Ectodermal cell (in vitro differentiated cells): ENCODE measurements at regions not wholly inside any gene's neighbourhood (a gene's known extent, or its start where the extent isn't known, plus 50 kb on each side); places are given as distances from the start of the nearest gene placed in this dataset.

ENCODE experiments used
- H3K27ac ChIP-seq: 2 replicates; pipeline ENCODE4 v1.7.0; 2013; ENCODE audit warnings: mild to moderate bottlenecking, low read depth, low read length; ENCODE audit not compliant: insufficient read depth, poor library complexity, severe bottlenecking
- H3K27me3 ChIP-seq: 2 replicates; pipeline ENCODE4 v1.7.0; 2013; ENCODE audit warnings: mild to moderate bottlenecking, low read length; ENCODE audit not compliant: insufficient read depth, control insufficient read depth, poor library complexity, severe bottlenecking
- H3K36me3 ChIP-seq: one replicate; pipeline ENCODE4 v1.7.0; 2013; ENCODE audit warnings: low read length; ENCODE audit not compliant: control insufficient read depth, insufficient read depth
- H3K4me1 ChIP-seq: one replicate; pipeline ENCODE4 v1.7.0; 2013; ENCODE audit warnings: low read length; ENCODE audit not compliant: control insufficient read depth, insufficient read depth
- H3K4me3 ChIP-seq: 2 replicates; pipeline ENCODE4 v1.7.0; 2013; ENCODE audit warnings: low read depth, low read length, control low read depth; ENCODE audit not compliant: insufficient read depth
- H3K9me3 ChIP-seq: 2 replicates; pipeline ENCODE4 v1.7.0; 2013; ENCODE audit warnings: mild to moderate bottlenecking, low read length, moderate library complexity; ENCODE audit not compliant: control insufficient read depth
- WGBS, 2 experiments: methylation state at CpG; one replicate each; pipeline ENCODE4 v1.1.7; 2013; ENCODE audit warnings: missing lambda C conversion rate in 2 of 2; 5-methylcytosine and 5-hydroxymethylcytosine counted together

- Histone ChIP-seq H3K27me3 (no peaks in the 10 kb centered on the region), H3K4me3 (no peak overlapping the region), H3K9me3 (no peaks in the 10 kb centered on the region), H3K27ac (no peak overlapping the region), H3K4me1 (no peaks in the 10 kb centered on the region), H3K36me3 (no peaks in the 10 kb centered on the region)
- WGBS, 2 experiments = 97 to 100% methylated on average over 1 to 2 of the region's 2 CpGs
These were observed 1781.7 kb upstream of the PCDH10 start for GRCh38 chr4:131367441-131367840.

- no peaks in the 10 kb centered on the region for H3K9me3 ChIP-seq
These were observed 1778.2 kb upstream of the PCDH10 start for GRCh38 chr4:131370846-131371245.

GRCh38 chr4:131381055-131381454 is 1768.0 kb upstream of the PCDH10 start:
- whole genome bisulfite sequencing, 2 experiments = no CpG with 5 or more reads among the region's 2 CpGs
- Histone ChIP-seq H3K27ac (no peak overlapping the region), H3K4me1 (no peaks in the 10 kb centered on the region), H3K27me3 (no peaks in the 10 kb centered on the region), H3K36me3 (no peaks in the 10 kb centered on the region), H3K9me3 (no peaks in the 10 kb centered on the region), H3K4me3 (no peak overlapping the region)

More at GRCh38 chr4:131370846-131371245, 1778.2 kb upstream of the PCDH10 start:
- no peak overlapping the region for H3K4me3 ChIP-seq
- no peak overlapping the region for H3K27ac ChIP-seq
- H3K27me3 ChIP-seq = no peaks in the 10 kb centered on the region
- no peaks in the 10 kb centered on the region for H3K4me1 ChIP-seq
- H3K36me3 ChIP-seq = no peaks in the 10 kb centered on the region

GRCh38 chr4:131382839-131383238 is 1766.3 kb upstream of the PCDH10 start:
- H3K4me1 ChIP-seq = no peaks in the 10 kb centered on the region
- H3K9me3 ChIP-seq = no peaks in the 10 kb centered on the region
- H3K27me3 ChIP-seq = no peaks in the 10 kb centered on the region
- H3K4me3 ChIP-seq = no peak overlapping the region
- no peak overlapping the region for H3K27ac ChIP-seq
- H3K36me3 ChIP-seq = no peaks in the 10 kb centered on the region
- WGBS, 2 experiments = 93 to 97% methylated on average over 2 to 4 of the region's 4 CpGs

- Histone ChIP-seq H3K27ac (no peak overlapping the region), H3K4me3 (no peak overlapping the region), H3K9me3 (no peaks in the 10 kb centered on the region), H3K4me1 (no peaks in the 10 kb centered on the region), H3K27me3 (no peaks in the 10 kb centered on the region), H3K36me3 (no peaks in the 10 kb centered on the region)
- WGBS, 2 experiments = 83% methylated on average over 2 of the region's 2 CpGs
These were observed 1760.8 kb upstream of the PCDH10 start for GRCh38 chr4:131388277-131388676.

GRCh38 chr4:131408102-131408501 is 1741.0 kb upstream of the PCDH10 start:
- Histone ChIP-seq H3K4me1 (no peaks in the 10 kb centered on the region), H3K36me3 (no peaks in the 10 kb centered on the region), H3K4me3 (no peak overlapping the region), H3K27ac (no peak overlapping the region), H3K27me3 (no peaks in the 10 kb centered on the region), H3K9me3 (no peaks in the 10 kb centered on the region)
- 95 to 96% methylated on average over 8 of the region's 8 CpGs for WGBS, 2 experiments

- WGBS, 2 experiments = 88 to 97% methylated on average over 1 of the region's 1 CpG
- H3K27me3 ChIP-seq = no peaks in the 10 kb centered on the region
- H3K36me3 ChIP-seq = no peaks in the 10 kb centered on the region
- H3K27ac ChIP-seq = no peak overlapping the region
- H3K4me3 ChIP-seq = no peak overlapping the region
- H3K4me1 ChIP-seq = no peaks in the 10 kb centered on the region
- no peaks in the 10 kb centered on the region for H3K9me3 ChIP-seq
These were observed 1737.7 kb upstream of the PCDH10 start for GRCh38 chr4:131411393-131411792.

GRCh38 chr4:131419147-131419546 is 1729.9 kb upstream of the PCDH10 start:
- no peak overlapping the region for H3K4me3 ChIP-seq
- no peaks in the 10 kb centered on the region for H3K36me3 ChIP-seq
- no peaks in the 10 kb centered on the region for H3K4me1 ChIP-seq
- H3K9me3 ChIP-seq = no peaks in the 10 kb centered on the region
- WGBS, 2 experiments = 83 to 93% methylated on average over 3 of the region's 3 CpGs
- H3K27me3 ChIP-seq = no peaks in the 10 kb centered on the region
- no peak overlapping the region for H3K27ac ChIP-seq

GRCh38 chr4:131426023-131426758 is 1722.9 kb upstream of the PCDH10 start:
- WGBS, 2 experiments = 90 to 97% methylated on average over 3 of the region's 3 CpGs
- Histone ChIP-seq H3K27me3 (no peaks in the 10 kb centered on the region), H3K4me1 (no peaks in the 10 kb centered on the region), H3K36me3 (no peaks in the 10 kb centered on the region), H3K4me3 (no peak overlapping the region), H3K9me3 (no peaks in the 10 kb centered on the region), H3K27ac (no peak overlapping the region)

GRCh38 chr4:131427000-131427399 is 1722.1 kb upstream of the PCDH10 start:
- Histone ChIP-seq H3K4me1 (no peaks in the 10 kb centered on the region), H3K27ac (no peak overlapping the region), H3K36me3 (no peaks in the 10 kb centered on the region), H3K4me3 (no peak overlapping the region), H3K27me3 (no peaks in the 10 kb centered on the region), H3K9me3 (no peaks in the 10 kb centered on the region)
- 56 to 60% methylated on average over 2 of the region's 2 CpGs for WGBS, 2 experiments

GRCh38 chr4:131430302-131430701 is 1718.8 kb upstream of the PCDH10 start:
- Histone ChIP-seq H3K9me3 (no peaks in the 10 kb centered on the region), H3K4me1 (no peaks in the 10 kb centered on the region), H3K27ac (no peak overlapping the region), H3K36me3 (no peaks in the 10 kb centered on the region), H3K27me3 (no peaks in the 10 kb centered on the region), H3K4me3 (no peak overlapping the region)
- WGBS, 2 experiments = 84 to 94% methylated on average over 3 of the region's 3 CpGs
